Mammary epithelial cell (primary cell): ENCODE measurements at regions not wholly inside any gene's neighbourhood (a gene's known extent, or its start where the extent isn't known, plus 50 kb on each side); places are given as distances from the start of the nearest gene placed in this dataset.
A peak's percentile ranks its signal among the peaks of the same experiment; 100 is the strongest.

Source experiments
- EZH2 ChIP-seq: IDR thresholded peaks from 2 replicates; pipeline ENCODE4 v1.6.1; 2012; ENCODE audit warnings: low read length, inconsistent platforms, borderline replicate concordance
- TF ChIP-seq, protein P1 (sequence below), 2 donors: IDR thresholded peaks in 1 of 2; conservative IDR thresholded peaks in 1 of 2; 2 replicates each; pipeline ENCODE4 v1.5.1; 2011 to 2012; ENCODE audit warnings: inconsistent platforms in 2 of 2, low read length in 2 of 2, mild to moderate bottlenecking in 2 of 2, control low read depth in 1 of 2, low read depth in 1 of 2; ENCODE audit not compliant: insufficient read depth in 1 of 2; ENCODE audit errors: extremely low read depth in 1 of 2

DNA sequence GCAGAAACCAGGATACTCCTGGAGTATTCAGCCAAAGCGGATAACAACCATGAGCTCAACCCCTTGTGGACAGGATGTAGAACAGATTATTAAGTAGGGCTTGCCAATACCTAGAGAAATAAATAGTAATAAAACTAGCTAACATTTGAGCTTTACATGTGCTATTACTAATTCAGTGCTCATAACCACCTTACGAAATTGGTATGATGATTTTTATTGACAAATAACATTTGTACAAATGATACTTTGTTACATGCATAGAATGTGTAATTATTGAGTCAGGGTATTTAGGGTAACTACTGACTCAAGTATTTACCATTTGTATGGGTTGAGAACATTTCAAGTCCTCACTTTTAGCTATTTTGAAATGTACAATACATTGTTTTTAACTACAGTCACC lies 287.9 kb downstream of the CDC5L start:
- no peak for TF ChIP-seq EZH2
- TF ChIP-seq, protein P1, sequence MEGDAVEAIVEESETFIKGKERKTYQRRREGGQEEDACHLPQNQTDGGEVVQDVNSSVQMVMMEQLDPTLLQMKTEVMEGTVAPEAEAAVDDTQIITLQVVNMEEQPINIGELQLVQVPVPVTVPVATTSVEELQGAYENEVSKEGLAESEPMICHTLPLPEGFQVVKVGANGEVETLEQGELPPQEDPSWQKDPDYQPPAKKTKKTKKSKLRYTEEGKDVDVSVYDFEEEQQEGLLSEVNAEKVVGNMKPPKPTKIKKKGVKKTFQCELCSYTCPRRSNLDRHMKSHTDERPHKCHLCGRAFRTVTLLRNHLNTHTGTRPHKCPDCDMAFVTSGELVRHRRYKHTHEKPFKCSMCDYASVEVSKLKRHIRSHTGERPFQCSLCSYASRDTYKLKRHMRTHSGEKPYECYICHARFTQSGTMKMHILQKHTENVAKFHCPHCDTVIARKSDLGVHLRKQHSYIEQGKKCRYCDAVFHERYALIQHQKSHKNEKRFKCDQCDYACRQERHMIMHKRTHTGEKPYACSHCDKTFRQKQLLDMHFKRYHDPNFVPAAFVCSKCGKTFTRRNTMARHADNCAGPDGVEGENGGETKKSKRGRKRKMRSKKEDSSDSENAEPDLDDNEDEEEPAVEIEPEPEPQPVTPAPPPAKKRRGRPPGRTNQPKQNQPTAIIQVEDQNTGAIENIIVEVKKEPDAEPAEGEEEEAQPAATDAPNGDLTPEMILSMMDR (conservative IDR thresholded peaks at IDR 0.05 in 1 of 2, IDR thresholded peaks at IDR 0.05 in 1 of 2; ENCODE audit: extremely low read depth in 1 of 2, insufficient read depth in 1 of 2, low read depth in 1 of 2, low read length in 2 of 2): peak in 1 of 2 donors; percentile 14
